ENCODE measurements at regions not wholly inside any gene's neighbourhood (a gene's known extent, or its start where the extent isn't known, plus 50 kb on each side); places are given as distances from the start of the nearest gene placed in this dataset.

DNA sequence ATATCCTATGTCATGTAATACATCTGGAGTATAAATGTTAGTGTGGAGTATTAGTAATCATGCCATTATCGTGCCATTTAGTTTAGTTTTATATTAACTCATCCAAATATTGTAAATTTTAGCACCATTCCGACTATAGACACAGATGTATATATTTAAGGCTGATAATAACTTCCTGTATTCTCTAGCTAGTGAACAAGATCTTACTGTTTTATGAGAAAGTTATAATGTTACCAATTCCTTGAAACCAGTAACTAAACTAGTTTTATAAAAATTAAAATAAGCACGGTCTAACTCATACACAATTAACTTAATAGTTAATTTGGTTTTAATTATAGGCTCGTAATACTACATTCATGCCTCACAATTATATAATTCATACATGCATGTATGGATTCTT is 808.6 kb downstream of the USP25 start:
- H3K4me1 ChIP-seq (ENCODE audit: insufficient read depth): no peaks in the 10 kb centered on the region
- TF ChIP-seq, protein P1, sequence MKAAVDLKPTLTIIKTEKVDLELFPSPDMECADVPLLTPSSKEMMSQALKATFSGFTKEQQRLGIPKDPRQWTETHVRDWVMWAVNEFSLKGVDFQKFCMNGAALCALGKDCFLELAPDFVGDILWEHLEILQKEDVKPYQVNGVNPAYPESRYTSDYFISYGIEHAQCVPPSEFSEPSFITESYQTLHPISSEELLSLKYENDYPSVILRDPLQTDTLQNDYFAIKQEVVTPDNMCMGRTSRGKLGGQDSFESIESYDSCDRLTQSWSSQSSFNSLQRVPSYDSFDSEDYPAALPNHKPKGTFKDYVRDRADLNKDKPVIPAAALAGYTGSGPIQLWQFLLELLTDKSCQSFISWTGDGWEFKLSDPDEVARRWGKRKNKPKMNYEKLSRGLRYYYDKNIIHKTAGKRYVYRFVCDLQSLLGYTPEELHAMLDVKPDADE (IDR thresholded peaks at IDR 0.05): no peak
- TF ChIP-seq EZH2 (IDR thresholded peaks at IDR 0.05; ENCODE audit: low read depth, unreplicated experiment) (no peak), NANOG (IDR thresholded peaks at IDR 0.05; ENCODE audit: borderline replicate concordance) (no peak), STAT1 (IDR thresholded peaks at IDR 0.05; ENCODE audit: unreplicated experiment) (no peak), ZNF331 (CRISPR knock-in tag; IDR thresholded peaks at IDR 0.05; ENCODE audit: low read depth) (no peak), CREB1 (CRISPR knock-in tag; IDR thresholded peaks at IDR 0.05; ENCODE audit: low read depth) (no peak), JUNB (IDR thresholded peaks at IDR 0.05; ENCODE audit: unreplicated experiment) (no peak), POLR2AphosphoS5 (IDR thresholded peaks at IDR 0.05; ENCODE audit: low read depth) (no peak), EZH2phosphoT487 (IDR thresholded peaks at IDR 0.05; ENCODE audit: unreplicated experiment) (no peak), ZNF114 (CRISPR knock-in tag; IDR thresholded peaks at IDR 0.05) (no peak)
- TF ChIP-seq, protein P2, sequence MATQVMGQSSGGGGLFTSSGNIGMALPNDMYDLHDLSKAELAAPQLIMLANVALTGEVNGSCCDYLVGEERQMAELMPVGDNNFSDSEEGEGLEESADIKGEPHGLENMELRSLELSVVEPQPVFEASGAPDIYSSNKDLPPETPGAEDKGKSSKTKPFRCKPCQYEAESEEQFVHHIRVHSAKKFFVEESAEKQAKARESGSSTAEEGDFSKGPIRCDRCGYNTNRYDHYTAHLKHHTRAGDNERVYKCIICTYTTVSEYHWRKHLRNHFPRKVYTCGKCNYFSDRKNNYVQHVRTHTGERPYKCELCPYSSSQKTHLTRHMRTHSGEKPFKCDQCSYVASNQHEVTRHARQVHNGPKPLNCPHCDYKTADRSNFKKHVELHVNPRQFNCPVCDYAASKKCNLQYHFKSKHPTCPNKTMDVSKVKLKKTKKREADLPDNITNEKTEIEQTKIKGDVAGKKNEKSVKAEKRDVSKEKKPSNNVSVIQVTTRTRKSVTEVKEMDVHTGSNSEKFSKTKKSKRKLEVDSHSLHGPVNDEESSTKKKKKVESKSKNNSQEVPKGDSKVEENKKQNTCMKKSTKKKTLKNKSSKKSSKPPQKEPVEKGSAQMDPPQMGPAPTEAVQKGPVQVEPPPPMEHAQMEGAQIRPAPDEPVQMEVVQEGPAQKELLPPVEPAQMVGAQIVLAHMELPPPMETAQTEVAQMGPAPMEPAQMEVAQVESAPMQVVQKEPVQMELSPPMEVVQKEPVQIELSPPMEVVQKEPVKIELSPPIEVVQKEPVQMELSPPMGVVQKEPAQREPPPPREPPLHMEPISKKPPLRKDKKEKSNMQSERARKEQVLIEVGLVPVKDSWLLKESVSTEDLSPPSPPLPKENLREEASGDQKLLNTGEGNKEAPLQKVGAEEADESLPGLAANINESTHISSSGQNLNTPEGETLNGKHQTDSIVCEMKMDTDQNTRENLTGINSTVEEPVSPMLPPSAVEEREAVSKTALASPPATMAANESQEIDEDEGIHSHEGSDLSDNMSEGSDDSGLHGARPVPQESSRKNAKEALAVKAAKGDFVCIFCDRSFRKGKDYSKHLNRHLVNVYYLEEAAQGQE (IDR thresholded peaks at IDR 0.05; ENCODE audit: unreplicated experiment): no peak
- TF ChIP-seq, protein P3, sequence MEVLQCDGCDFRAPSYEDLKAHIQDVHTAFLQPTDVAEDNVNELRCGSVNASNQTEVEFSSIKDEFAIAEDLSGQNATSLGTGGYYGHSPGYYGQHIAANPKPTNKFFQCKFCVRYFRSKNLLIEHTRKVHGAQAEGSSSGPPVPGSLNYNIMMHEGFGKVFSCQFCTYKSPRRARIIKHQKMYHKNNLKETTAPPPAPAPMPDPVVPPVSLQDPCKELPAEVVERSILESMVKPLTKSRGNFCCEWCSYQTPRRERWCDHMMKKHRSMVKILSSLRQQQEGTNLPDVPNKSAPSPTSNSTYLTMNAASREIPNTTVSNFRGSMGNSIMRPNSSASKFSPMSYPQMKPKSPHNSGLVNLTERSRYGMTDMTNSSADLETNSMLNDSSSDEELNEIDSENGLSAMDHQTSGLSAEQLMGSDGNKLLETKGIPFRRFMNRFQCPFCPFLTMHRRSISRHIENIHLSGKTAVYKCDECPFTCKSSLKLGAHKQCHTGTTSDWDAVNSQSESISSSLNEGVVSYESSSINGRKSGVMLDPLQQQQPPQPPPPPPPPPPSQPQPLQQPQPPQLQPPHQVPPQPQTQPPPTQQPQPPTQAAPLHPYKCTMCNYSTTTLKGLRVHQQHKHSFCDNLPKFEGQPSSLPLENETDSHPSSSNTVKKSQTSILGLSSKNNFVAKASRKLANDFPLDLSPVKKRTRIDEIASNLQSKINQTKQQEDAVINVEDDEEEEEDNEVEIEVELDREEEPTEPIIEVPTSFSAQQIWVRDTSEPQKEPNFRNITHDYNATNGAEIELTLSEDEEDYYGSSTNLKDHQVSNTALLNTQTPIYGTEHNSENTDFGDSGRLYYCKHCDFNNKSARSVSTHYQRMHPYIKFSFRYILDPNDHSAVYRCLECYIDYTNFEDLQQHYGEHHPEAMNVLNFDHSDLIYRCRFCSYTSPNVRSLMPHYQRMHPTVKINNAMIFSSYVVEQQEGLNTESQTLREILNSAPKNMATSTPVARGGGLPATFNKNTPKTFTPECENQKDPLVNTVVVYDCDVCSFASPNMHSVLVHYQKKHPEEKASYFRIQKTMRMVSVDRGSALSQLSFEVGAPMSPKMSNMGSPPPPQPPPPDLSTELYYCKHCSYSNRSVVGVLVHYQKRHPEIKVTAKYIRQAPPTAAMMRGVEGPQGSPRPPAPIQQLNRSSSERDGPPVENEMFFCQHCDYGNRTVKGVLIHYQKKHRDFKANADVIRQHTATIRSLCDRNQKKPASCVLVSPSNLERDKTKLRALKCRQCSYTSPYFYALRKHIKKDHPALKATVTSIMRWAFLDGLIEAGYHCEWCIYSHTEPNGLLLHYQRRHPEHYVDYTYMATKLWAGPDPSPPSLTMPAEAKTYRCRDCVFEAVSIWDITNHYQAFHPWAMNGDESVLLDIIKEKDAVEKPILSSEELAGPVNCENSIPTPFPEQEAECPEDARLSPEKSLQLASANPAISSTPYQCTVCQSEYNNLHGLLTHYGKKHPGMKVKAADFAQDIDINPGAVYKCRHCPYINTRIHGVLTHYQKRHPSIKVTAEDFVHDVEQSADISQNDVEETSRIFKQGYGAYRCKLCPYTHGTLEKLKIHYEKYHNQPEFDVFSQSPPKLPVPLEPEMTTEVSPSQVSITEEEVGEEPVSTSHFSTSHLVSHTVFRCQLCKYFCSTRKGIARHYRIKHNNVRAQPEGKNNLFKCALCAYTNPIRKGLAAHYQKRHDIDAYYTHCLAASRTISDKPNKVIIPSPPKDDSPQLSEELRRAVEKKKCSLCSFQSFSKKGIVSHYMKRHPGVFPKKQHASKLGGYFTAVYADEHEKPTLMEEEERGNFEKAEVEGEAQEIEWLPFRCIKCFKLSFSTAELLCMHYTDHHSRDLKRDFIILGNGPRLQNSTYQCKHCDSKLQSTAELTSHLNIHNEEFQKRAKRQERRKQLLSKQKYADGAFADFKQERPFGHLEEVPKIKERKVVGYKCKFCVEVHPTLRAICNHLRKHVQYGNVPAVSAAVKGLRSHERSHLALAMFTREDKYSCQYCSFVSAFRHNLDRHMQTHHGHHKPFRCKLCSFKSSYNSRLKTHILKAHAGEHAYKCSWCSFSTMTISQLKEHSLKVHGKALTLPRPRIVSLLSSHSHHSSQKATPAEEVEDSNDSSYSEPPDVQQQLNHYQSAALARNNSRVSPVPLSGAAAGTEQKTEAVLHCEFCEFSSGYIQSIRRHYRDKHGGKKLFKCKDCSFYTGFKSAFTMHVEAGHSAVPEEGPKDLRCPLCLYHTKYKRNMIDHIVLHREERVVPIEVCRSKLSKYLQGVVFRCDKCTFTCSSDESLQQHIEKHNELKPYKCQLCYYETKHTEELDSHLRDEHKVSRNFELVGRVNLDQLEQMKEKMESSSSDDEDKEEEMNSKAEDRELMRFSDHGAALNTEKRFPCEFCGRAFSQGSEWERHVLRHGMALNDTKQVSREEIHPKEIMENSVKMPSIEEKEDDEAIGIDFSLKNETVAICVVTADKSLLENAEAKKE (CRISPR knock-in tag; IDR thresholded peaks at IDR 0.05): no peak
- TF ChIP-seq, protein P4, sequence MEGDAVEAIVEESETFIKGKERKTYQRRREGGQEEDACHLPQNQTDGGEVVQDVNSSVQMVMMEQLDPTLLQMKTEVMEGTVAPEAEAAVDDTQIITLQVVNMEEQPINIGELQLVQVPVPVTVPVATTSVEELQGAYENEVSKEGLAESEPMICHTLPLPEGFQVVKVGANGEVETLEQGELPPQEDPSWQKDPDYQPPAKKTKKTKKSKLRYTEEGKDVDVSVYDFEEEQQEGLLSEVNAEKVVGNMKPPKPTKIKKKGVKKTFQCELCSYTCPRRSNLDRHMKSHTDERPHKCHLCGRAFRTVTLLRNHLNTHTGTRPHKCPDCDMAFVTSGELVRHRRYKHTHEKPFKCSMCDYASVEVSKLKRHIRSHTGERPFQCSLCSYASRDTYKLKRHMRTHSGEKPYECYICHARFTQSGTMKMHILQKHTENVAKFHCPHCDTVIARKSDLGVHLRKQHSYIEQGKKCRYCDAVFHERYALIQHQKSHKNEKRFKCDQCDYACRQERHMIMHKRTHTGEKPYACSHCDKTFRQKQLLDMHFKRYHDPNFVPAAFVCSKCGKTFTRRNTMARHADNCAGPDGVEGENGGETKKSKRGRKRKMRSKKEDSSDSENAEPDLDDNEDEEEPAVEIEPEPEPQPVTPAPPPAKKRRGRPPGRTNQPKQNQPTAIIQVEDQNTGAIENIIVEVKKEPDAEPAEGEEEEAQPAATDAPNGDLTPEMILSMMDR (conservative IDR thresholded peaks at IDR 0.05; ENCODE audit: low read depth in 2 of 2): no peak
- H3K9me3 Mint-ChIP-seq: no peaks in the 10 kb centered on the region; the same call in 2 of the 3 replicates
- no peaks in the 10 kb centered on the region for H3K36me3 Mint-ChIP-seq (ENCODE audit: low read depth)
- no peak overlapping the region for H3K27ac Mint-ChIP-seq
- DNase-seq (ENCODE audit: low spot score): no peak
- H3K27ac ChIP-seq (ENCODE audit: low read depth): no peak overlapping the region
- no peaks in the 10 kb centered on the region for H3K79me2 ChIP-seq (replicated peaks; ENCODE audit: insufficient read depth)
- no peaks in the 10 kb centered on the region for H3K36me3 ChIP-seq (ENCODE audit: insufficient read depth)
- H3K4me2 ChIP-seq: no peak overlapping the region
- no peaks in the 10 kb centered on the region for H3K4me1 Mint-ChIP-seq
- no peaks in the 10 kb centered on the region for H3K27me3 ChIP-seq (ENCODE audit: insufficient read depth)
- no peak overlapping the region for H2AFZ ChIP-seq
- no peak overlapping the region for H3K4me3 Mint-ChIP-seq
- no peaks in the 10 kb centered on the region for H4K20me1 ChIP-seq (replicated peaks; ENCODE audit: insufficient read depth)
- no peaks in the 10 kb centered on the region for H3F3A ChIP-seq (replicated peaks; ENCODE audit: low read depth)
- H3K27me3 Mint-ChIP-seq (ENCODE audit: insufficient read depth, low read depth, poor library complexity): peaks cover 2% of the 10 kb centered on the region
- ATAC-seq: no peak
- H3K9me2 ChIP-seq (ENCODE audit: insufficient read depth): no peaks in the 10 kb centered on the region
- no peak overlapping the region for H3K4me3 ChIP-seq

Data from GM23338 (cell line).